ACC112 (cell line): ENCODE measurements at regions not wholly inside any gene's neighbourhood (a gene's known extent, or its start where the extent isn't known, plus 50 kb on each side); places are given as distances from the start of the nearest gene placed in this dataset.
"Not testable (repeated sequence)": the region's sequence is repeated elsewhere in the genome, so short reads cannot be mapped to it uniquely, and the experiment has no call there.

Experiments
- H2AFZ ChIP-seq: fragments of 200-600 bp; sonication (generic); one replicate; pipeline ENCODE4 v1.6.0; 2017; ENCODE audit warnings: antibody characterized with exemption, low read length; ENCODE audit not compliant: unreplicated experiment
- H3K27ac ChIP-seq: fragments of 200-600 bp; sonication (generic); 2 replicates; pipeline ENCODE4 v1.5.1; 2014; ENCODE audit warnings: low read depth, mild to moderate bottlenecking, antibody characterized with exemption, low read length, moderate library complexity
- H3K27me3 ChIP-seq: fragments of 200-600 bp; sonication (generic); 2 replicates; pipeline ENCODE4 v1.6.1; 2014; ENCODE audit warnings: mild to moderate bottlenecking, antibody characterized with exemption, low read length, moderate library complexity, mixed read lengths; ENCODE audit not compliant: insufficient read depth
- H3K36me3 ChIP-seq: fragments of 200-600 bp; sonication (generic); 2 replicates; pipeline ENCODE4 v1.6.1; 2016; ENCODE audit warnings: mild to moderate bottlenecking, antibody characterized with exemption, low read length, moderate library complexity, mixed read lengths; ENCODE audit not compliant: insufficient read depth
- H3K4me1 ChIP-seq: fragments of 200-600 bp; sonication (generic); one replicate; pipeline ENCODE4 v1.6.1; 2016; ENCODE audit warnings: low read length, mixed read lengths; ENCODE audit not compliant: insufficient read depth, unreplicated experiment, control insufficient read depth
- H3K4me3 ChIP-seq: fragments of 200-600 bp; sonication (generic); 2 replicates; pipeline ENCODE4 v1.5.1; 2014; ENCODE audit warnings: mild to moderate bottlenecking, low read depth, low read length
- H3K79me2 ChIP-seq: fragments of 200-600 bp; sonication (generic); one replicate; pipeline ENCODE4 v1.6.0; 2016; ENCODE audit warnings: low read length; ENCODE audit not compliant: control insufficient read depth, unreplicated experiment, insufficient read depth

- H2AFZ ChIP-seq, H3K36me3 ChIP-seq, H3K4me3 ChIP-seq, H3K27ac ChIP-seq, H3K4me1 ChIP-seq, H3K79me2 ChIP-seq, H3K27me3 ChIP-seq: not testable (repeated sequence)
These were observed 232.8 kb downstream of the POTEH start for GRCh38 chr22:15922666-15923065.

GRCh38 chr22:15924820-15925219, 235.0 kb downstream of the POTEH start:
- H3K36me3 ChIP-seq, H3K79me2 ChIP-seq, H2AFZ ChIP-seq, H3K4me3 ChIP-seq, H3K4me1 ChIP-seq, H3K27ac ChIP-seq, H3K27me3 ChIP-seq: not testable (repeated sequence)

GRCh38 chr22:15927172-15927571, 237.3 kb downstream of the POTEH start:
- H3K4me1 ChIP-seq, H3K36me3 ChIP-seq, H3K79me2 ChIP-seq, H3K4me3 ChIP-seq, H3K27ac ChIP-seq, H3K27me3 ChIP-seq, H2AFZ ChIP-seq: not testable (repeated sequence)
